DMS153 treated with DMSO at 0.1 percent for 48 hours (cell line): ENCODE measurements at regions not wholly inside any gene's neighbourhood (a gene's known extent, or its start where the extent isn't known, plus 50 kb on each side); places are given as distances from the start of the nearest gene placed in this dataset.

Experiments used
- DNase-seq: peaks from one replicate; lab custom pipeline; 2025; ENCODE audit not compliant: unreplicated experiment; lab: John Stamatoyannopoulos, UW

DNA sequence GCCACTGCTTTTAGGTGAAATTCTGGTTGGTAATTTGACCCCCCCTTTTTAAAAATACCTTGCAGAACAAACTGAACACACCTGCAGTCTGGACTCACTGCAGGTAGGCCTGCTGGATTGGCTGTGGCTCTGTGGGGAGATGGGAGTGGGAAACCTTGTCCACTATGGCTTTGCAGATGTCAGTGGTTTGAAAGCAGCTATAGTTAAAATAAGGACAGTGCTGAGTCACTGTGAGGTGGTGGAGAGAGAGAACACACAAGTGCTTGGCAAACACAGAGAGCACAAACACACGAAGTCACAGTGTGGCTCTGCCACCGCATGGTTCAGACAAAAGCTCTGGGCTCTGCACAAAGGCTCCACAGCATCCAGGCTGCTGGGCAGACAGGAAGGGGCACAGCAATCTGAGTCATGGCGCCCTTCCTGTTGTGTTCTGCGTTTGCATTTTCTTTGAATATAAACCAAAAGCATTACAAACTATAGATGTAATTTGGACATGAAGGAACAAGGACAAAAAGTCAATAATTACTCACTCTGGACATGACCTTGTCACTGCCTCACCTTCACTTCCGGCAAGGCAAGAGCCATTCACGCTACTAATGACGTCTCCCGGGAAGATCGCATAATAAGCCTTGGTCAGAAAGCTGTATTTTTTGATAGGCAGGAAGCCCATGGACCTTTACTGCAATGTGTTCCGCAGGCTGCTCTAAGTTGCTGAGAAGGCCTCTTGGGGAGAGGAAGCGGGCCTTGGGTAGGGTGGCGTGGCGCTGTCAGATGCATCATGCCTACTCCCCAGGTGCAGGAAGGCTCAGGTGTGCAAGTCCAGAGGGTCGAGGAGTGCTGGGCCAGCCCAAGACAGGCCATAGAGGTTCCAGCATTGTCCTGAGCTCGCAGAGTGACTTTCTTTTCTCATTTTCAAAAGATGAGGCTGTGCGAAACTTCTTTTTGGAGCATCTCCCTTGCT lies 60.1 kb upstream of the MED9 start:
- peak; percentile 75 for DNase-seq

DNA sequence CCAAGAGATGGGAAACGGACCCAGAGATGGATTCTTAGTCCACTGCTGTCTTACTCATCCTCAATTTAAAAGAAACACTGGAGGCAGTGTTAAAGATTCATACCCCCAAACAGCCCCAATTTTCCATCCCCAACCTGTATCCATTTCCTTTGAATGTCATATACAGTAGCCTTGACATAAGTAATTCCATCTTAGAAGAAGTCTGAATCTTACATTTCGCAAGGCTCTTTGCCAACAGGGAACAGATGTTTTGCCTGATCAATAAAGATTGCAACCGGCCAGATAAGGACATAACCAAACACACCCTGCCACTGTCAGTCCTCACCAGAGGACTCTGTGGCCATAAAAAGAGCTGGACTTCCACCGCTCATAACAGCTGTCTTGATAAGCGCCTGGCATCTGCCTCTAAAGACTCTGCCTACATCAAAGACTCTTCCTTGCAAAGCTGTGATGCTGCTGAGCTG lies 59.0 kb upstream of the MED9 start:
- no peak for DNase-seq

DNA sequence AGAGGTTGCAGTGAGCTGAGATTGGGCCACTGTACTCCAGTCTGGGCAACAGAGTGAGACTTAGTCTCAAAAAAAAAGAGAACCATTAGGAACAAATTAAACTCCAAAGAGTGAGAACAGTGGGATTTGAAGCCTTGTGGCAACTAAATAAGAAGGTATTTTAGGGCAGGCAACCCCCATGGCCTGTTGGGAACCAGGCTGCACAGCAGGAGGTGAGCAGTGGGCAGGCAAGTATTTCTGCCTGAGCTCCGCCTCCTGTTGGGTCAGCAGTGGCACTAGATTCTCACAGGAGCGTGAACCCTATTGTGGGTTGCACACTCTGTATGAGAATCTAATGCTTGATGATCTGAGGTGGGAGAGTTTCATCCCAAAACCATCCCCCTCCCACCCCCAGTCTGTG lies 57.6 kb upstream of the MED9 start:
- no peak for DNase-seq

DNA sequence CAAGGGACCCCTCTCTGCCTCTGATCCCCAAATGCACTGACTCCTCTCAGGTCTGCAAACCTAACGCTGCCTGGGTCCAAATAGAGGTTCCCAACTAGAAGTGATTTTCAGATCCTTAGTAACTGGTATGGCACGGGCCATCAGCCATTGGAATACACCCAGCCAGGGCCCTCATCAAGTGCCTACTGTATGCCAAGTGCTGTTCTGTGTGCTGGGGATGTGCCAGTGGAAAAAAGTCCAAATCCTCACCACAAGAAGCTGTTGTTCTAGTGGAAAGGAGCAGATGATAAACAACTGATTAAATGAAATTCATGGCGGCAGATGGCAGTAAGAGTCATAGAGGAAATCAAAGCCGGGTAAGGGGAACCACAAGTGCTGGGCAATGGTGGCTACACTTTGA lies 57.2 kb upstream of the MED9 start:
- DNase-seq: no peak

DNA sequence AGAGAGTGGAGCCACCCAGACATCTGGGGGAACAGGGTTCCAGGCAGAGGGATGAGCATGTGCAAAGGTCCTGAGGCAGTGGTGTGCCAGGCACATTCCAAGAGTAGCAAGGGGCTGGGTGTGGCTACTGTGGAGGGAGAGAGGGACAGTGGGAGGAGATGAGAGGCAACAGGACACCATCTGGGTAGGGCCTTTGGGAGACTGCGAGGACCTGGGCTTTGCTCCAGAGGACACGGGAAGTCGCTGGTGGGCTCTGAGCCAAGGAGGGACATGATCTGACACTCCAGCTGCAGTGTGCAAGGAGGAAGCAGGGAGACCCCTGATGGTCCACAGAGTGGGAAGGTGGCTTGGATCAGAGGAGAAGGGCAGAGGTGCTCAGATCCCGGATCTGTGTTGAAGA lies 56.7 kb upstream of the MED9 start:
- DNase-seq: no peak

DNA sequence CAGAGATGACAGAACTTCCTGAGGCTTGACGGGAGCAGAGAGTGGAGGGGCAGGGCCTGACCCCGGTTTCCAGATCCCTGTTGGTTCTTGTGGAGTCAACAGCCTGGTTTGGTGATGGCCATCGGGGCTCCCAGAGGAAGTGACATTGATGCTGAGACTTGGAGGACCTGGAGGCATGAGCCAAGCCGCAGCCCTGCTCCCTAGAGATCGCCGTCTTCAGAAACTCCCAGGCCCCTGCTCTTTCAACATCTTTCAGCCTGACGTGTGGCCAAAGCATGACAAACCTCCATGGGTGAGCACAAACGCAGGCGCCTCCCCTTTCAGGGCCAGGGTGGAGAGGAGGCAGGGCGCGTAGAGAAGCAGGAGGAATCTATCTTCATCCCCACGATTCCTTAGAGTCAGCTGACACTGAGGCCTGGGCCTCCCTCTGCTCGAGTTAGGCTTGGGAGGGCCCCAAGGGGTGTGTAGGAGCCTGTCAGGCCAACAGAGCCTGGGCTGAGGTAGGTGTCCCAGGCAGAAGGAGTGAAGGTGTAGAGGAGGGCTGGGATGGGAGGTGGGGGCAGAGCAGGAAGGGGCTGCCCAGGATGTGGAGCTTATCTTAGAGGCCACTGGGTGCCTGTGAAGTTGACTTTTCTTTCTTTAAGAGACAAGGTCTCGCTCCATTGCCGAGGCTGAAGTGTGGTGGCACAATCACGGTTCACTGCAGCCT lies 56.1 kb upstream of the MED9 start:
- DNase-seq: no peak

DNA sequence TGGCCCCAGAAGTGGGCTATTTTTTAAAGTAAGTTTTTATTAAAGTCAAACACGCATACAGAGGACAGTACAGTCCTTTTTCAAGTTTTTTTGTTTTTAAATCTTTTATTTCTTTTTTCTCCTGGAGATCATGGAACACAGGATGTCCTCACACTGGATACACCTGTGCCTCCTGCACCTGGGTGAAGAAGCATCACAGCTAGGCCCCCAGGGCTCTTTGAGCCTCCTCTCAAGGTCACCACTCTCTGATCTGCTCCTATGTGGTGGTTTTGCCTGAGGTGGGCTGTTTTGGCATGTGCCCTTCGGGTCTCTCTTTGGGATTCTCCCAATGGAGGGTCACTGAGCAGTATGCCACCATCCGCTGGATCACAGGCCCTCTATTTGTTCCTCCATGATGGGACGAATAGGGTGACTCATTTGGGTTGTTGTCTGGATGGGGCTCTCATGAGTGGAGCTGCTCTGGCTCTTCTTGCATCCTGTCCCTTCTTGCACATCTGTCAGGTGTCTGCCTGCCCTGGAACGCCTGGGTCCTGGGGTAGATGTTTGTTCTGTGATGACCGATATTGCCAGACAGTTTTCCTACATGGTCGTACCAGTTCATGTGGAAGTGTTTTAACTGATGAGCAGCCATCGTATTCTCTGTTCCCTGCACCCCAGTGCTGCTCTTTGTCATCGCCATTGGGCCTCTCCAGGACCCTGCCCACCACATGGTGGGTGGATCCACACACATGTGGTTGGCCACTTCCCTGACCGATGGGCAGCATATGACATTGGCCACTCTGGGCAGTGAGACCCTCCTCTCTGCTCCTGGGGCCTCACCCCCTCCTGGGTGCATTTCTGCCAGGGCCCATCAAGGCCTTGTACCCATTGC lies 55.2 kb upstream of the MED9 start:
- DNase-seq: no peak

DNA sequence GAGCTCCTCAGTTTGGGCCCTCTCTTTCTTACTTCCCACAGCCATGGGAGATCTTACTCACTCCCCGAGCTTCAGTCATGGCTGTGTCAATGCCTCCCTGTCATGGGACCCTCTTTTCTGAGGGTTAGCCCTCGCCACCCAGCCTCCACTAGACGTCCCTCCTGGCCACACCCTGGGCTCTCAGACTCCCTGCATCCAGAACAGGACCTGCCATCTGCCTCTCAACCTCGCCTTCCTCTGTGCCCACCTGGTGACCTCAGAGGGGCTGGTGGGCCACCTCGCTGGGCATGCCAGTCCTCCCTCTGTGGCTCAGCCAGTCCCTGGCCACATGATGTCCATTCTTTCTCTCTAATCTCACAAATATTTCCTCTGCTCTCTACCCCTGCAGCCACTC lies 54.6 kb upstream of the MED9 start:
- no peak for DNase-seq

DNA sequence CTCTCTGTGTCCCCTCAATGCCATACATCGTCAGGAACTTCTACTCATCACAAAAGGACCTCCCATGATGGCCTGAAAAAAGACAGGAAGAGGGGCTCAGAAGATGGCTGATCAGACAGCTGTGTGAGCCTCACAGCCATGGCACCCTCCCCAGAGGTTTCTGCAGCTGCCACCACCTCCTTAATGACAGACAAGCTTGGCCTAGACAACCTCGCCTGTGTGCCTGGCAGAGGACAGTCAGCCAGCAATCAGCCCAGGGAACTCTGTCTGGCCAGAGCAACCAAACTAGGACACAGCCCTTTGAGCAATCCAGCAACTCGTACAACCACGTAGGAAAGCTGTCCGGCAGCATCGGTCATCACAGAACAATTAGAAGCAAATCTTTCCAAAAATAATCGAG lies 54.2 kb upstream of the MED9 start:
- DNase-seq: no peak

DNA sequence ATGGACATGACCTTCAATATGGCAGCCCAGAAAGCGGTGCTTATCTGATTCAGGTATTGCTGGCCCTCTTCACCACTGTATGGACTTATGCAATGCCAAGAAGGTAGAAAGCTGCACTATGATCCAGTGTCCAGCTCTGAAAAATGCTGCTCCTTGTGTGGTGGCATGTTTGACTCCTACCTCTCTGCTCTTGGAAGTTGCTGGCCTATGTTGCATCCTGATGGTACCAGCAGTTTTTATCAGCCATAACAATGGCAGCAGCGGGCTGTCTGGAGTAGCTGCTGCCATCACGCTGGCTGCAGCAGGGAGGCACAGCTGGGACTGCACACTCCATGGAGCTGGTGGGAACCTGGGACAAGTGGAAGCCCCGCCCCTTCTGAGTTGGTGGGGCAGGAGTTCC lies 53.1 kb upstream of the MED9 start:
- DNase-seq: no peak

DNA sequence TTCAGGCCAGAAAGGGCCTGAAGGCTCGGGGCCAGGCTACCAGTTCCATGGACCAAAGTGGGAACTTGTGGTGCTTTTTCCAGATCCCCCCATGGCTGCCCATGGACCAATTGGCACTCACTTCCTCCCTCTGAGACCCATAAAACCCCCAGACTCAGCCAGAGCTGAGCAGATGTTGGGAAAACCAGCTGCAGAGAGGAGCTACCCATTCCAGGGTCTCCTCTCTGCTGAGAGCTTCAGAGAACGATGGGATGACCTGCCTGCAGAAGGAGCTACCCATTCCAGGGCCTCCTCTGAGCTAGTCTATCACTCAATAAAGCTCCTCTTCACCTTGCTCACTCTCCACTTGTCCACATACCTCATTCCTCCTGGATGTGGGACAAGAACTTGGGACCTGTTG lies 52.2 kb upstream of the MED9 start:
- no peak for DNase-seq

DNA sequence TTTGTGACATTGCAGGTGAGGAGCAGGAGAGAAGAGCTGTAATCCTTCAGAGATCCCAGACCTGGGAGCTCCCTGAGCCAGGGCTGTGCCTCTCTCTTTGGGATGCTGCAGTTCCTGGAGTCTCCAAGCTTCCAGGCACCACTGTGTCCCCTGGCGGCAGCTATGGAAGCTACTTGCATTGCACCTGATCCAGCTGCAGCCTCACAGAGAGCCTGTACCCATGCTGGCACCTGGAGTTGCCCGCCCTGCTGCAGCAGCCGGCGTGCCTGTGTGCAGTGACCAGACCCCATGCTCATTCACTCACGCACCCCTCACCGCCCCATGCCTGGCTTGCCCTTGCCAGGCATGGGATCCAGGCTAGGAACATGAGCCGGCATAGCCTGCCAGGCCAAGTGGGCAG lies 51.8 kb upstream of the MED9 start:
- no peak for DNase-seq

DNA sequence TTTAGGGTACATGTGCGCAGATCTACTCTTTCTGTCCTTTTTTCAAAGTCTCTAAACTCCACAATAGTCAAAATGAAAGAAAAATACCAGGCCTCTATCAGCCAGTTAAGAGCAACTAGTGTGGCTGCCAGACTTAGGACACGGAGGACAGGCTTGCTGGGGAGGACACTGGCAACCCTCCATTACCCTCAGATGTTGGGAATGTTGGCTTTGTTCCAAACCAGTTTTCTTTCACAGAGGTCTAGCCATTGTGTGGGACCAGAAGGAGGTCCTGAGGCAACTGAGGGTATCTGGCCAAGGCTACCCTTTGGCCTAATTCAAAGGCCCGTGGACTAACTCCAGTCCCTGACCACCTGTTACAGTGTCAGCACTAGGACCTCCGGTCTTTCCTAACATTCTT lies 51.2 kb upstream of the MED9 start:
- no peak for DNase-seq

DNA sequence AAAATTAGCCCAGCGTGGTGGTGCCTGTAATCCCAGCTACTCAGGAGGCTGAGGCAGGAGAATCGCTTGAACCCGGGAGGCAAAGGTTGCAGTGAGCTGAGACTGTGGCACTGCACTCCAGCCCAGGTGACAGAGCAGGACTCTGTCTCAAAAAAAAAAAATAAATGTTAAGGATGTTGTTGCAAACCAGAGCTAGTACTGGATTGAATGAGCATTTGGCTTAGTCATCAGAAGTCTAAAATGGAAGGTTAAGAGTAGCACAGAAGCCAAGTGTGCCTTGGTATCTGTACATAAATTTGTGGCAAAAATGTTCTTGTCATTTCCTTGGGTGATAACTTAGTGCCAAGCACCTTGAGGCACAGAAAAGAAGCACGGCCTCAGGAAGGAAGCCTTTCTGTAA lies 50.6 kb upstream of the MED9 start:
- DNase-seq: no peak
